ENCODE measurements at regions not wholly inside any gene's neighbourhood (a gene's known extent, or its start where the extent isn't known, plus 50 kb on each side); places are given as distances from the start of the nearest gene placed in this dataset.
A peak's percentile ranks its signal among the peaks of the same experiment; 100 is the strongest.

GRCh38 chr3:99175276-99175812 is 273.8 kb upstream of the DCBLD2 start:
- DNase-seq: no peak

DNA sequence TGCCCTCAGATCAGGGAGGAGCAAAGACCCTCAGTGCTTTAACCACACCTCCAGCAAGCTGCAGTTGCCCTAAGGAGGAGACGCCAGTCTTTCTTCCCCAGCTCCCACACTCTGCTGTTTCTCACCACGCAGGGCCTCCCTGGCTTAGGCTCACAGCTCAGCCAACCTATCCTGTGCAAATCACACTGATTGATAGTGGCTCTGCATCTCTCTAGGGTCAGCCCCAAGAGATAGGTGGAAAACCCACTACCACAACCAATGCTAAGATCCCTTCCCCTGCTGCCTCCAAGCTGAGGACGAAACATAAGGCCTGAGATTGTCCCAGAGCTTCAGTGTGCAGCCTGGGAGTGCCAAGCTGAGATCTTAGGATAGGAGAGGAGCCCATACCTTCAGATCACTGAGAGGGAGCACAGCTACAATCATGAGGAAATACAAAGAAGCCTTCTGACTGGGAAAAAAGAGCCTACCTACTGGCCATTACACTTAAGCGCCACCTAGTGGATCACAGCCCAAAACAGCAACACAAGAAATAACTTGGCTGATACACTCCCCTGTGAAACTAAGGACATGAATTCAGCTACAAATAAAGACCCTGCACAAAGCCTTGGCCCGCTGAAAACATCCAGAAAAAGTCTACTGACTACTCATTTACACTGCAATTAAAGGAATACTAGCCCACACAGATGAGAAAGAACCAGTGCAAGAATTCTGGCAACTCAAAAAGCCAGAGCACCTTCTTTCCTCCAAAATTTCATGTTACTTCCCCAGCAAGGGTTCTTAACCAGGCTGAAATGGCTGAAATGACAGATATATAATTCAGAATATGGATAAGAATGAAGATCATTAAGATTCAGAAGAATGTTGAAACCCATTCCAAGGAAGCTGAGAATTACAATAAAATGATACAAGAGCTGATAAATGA is 271.5 kb upstream of the DCBLD2 start:
- DNase-seq: peak; percentile 52

DNA sequence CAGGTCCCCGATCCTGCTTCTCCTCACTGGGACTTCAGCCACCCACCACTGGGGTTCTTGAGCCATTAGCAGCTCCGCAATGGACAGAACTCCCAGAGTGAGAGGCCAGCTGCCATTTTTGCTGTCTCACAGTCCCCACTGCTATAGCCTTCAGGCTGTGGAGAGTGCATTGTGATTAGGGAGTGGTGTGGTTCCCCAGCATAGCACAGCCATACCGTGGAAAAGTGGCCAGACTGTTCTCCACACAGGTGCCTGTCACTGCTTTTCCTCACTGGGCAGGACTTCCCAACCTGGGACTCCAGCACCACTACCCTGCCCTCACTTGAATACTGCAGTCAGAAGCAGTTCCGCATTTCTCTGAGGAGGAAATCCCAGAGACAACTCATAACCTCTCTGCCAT is 270.3 kb upstream of the DCBLD2 start:
- DNase-seq: no peak

DNA sequence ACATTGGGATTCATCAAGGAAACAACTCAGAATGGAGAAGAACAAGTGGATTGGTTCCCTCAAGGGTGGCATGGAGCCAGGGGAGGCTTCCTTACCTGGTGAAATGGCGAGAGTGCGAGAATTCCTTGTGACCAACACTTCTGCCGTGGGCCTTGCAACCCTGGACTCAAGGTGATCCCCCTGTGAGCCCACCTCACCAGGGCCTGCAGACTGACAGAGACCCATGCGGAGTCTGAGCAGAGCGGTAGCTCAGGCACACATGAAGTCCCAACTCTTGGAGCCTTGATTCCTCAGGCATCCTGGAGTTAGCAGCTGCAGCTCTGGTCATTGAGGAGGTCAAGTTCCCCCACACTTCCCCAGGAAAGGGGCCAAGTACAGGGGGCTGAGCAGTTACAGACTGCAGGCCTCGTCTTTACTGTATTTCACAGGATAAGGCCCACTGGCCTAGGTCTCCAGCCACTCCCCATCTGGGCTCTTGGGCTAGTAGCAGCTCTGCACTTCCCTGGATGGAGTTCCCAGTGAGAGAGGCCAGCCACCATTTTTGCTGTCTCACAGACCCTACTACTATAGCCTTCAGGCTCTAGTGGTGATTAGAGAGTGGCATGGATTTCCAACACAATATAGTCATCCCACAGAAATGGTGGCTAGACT is 269.5 kb upstream of the DCBLD2 start:
- DNase-seq: no peak

- DNase-seq: no peak
Observed at GRCh38 chr3:99167071-99167470, 265.6 kb upstream of the DCBLD2 start.

DNA sequence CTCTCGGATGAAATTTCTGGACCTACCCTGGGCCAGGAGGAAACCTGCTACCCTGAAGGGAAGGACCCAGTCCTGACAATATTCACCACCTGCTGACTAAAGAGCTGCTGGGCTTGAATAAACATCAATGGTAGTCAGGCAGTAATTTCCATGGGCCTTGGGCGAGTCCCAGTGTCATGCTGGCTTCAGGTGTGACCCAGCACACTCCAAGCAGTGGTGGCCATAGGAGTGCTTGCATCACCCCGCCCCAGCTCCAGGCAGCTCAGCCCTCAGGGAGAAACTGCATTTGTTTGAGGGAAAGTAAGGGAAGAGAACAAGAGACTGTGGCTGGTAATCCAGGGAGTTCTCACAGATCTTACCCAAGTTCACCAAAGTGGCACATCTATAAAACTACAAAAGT is 261.8 kb upstream of the DCBLD2 start:
- no peak for DNase-seq

DNA sequence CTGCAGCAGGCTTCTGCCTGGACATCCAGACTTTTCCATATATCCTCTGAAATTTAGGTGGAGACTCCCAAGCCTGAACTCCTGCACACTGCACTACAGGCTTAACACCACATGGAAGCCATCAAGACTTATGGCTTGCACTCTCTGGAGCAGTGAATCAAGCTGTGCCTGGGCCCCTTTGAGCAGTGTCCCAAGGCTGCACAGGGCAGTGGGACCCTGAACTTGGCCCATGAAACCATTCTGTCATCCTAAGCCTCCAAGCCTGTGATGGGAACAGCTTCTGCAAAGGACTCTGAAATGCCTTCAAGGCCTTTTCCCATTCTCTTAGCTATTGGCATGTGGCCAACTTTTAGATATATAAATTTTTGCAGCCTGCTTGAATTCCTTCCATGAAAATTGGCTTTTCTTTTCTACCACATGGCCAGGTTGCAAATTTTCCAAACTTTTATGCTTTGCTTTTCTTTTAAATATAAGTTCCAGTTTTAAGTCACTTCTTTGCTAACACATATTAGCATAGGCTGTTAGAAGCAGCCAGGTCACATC is 257.8 kb upstream of the DCBLD2 start:
- no peak for DNase-seq

- DNase-seq: no peak
Observed at GRCh38 chr3:99145031-99145430, 243.5 kb upstream of the DCBLD2 start.

DNA sequence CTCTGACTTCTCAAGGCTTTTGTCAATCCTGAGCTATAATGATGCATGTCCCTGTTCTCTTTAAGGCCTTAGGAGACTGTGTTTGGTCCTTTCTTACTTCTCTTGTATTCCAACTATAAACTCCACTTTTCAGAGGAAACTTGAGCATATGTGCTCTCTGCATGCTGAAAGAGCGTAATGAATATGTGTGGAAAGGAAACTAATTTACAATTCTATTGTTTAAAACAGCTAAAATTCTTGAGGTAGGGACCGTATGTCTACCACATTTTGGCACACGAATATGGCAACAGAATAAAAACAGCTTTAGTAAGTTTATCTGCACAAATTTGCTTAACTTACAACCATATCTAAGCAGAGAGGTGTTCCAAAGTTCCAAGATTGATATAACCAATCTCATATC is 242.0 kb upstream of the DCBLD2 start:
- DNase-seq: no peak

DNA sequence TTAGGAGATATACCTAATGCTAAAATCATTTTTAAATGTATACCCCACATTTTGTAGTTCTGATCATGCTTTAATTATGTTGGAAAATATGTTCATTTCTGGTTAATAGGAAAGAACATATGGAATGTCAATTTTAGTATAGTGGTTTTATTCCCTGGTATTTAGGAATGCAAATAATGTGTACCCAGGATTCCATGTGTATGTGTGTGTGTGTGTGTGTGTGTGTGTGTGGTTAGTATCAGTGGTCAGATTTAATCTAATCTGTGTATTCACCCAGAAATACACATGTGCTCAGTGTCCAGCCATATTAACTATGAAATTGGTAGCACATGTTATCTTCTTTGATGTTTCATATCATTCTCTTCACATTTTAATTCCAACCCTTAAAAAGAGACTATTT is 233.5 kb upstream of the DCBLD2 start:
- DNase-seq: no peak

- DNase-seq: no peak
Observed at GRCh38 chr3:99131876-99132275, 230.4 kb upstream of the DCBLD2 start.

DNA sequence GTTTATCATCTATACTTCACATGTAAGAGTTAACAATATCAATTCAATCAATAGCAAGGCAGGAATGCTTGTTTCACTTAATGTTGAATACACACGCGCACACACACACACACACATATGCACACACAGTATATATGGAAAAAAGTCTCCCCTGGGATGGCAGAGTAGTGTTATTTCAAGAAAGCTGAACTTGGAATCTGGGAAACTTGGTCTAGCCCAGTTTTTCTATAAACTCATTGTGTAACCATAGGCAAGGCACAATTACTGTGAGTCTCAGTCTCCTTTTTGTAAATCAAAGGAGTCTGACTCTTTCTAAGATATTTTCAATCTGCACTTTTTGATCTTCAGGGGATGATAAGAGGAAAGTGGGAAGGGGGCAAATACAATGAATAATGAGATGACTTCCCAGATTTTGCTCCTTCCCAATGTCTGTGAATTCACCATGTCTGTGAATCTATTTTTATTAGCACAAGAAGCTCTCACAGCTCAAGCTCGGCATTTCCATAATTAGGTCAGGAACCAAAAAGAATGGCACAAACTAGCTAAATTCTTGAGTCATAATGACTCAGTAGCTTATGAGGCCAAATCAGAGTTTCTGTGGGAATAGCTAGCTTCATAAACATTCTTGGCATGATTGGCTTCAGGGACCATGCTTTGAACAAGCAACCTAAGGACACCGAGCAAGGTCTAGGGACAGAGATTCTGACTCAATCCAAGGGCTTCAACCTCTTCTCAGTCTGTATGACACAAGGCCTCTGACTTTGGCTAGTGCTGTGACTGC is 227.4 kb upstream of the DCBLD2 start:
- no peak for DNase-seq

DNA sequence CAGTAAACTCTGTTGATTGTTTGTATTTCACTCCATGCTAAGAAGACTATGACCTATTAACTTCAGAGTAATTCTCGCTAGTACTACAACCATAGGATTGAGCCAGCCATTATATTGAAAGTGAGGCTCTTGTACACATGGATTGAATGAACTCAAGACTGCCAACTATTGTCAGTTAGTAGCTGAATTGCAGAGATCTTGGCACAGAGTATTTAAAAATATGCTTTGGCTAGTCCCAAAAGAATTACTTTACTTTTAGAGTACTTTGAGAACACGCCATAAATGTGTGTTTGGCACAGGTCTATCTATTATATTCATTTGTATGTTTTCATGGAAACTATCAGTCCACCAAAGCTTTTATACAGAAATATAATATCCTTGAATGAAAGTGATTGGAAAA is 226.7 kb upstream of the DCBLD2 start:
- no peak for DNase-seq

- DNase-seq: no peak
Observed at GRCh38 chr3:99126316-99126715, 224.8 kb upstream of the DCBLD2 start.

DNA sequence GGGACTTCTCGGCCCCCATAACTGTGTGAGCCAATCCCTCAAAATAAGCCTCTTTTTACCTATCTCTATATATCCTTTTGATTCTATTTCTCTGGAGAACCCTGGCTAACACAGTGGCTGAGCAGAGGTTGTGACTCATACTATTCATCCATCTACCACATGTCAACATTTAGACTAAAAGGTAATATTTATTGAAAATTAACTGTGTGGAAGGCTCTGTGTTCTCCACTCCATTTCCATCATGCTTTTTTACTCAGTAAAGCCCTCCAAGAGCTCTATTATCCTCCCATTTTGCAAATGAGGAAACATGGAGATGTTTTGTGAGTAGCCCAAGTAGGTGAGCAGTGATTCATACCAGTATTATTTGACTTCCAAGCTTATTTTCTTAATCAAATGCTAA is 217.9 kb upstream of the DCBLD2 start:
- DNase-seq: no peak

DNA sequence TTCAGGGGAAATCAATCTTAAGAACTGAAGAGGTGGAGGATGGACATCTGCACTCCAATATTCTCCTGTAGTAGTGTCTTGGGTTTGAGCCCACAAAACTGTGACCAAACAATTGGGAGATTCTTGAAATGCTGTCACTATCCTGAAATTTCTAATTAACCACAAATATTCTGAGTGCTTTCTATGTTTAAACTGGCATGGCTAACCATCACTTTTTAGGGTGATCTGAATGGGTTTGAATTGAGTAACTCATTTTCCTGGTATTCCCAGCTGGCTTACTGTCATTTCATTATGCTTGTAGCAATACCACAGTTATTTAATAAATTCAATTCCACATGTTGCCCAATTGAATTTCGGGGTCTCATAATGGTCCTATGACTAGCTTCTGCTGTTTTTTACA is 216.9 kb upstream of the DCBLD2 start:
- DNase-seq: no peak

DNA sequence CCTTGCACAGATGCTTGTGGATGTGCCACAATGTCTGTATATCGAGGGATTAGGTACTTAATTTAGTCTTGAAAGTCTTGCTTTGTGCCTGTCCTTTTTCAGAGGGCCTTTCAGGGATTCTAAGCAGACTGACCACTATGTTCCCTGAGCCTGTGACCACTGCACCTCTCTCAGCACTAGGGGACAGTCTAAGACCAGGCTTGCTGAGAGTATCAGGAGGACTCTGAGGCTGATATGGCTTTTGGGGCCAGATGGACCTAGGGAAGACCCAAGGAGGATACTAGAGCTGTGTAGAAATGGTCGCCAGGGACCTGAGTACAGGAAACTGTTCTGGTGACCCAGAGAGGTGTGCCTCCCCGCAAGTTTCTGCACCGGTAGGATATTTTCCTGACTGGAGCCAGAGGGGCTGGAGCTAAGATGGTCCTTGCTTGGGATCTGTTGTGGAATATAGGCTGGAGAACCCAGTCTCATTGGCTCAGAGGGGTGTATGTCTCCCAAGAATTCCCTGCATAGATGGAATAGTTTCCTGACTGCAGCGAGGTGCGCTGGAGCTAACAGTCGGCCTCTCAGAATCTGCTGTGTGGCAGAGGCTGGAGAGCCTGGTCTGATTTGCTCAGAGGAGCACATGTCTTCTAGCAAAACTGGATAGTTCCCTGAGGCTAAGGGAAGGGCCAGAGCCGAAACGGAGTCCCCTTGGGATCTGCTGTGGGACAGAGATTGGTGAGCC is 213.2 kb upstream of the DCBLD2 start:
- DNase-seq: no peak

DNA sequence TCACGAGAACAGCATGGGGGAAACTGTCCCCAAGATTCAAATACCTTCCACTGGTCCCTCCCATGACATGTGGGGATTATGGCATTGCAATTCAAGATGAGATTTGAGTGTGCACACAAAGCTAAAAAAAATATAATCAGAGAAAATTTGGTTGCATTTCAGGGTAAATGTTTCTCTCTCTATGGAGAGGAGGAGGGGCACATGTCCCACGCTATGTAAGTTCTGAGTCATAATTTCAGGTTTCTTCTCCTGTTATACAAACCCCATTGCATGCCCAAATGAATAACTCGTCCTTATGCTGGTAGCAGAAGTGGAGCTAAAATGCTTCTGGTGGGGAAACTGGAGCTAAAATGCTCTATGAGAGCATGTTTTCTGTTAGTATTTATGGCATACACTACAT is 209.7 kb upstream of the DCBLD2 start:
- DNase-seq: no peak

GRCh38 chr3:99110401-99110800 is 208.9 kb upstream of the DCBLD2 start:
- DNase-seq: no peak

- no peak for DNase-seq
Observed at GRCh38 chr3:99108508-99108907, 207.0 kb upstream of the DCBLD2 start.

GRCh38 chr3:99094606-99095005 is 193.1 kb upstream of the DCBLD2 start:
- DNase-seq: no peak

DNA sequence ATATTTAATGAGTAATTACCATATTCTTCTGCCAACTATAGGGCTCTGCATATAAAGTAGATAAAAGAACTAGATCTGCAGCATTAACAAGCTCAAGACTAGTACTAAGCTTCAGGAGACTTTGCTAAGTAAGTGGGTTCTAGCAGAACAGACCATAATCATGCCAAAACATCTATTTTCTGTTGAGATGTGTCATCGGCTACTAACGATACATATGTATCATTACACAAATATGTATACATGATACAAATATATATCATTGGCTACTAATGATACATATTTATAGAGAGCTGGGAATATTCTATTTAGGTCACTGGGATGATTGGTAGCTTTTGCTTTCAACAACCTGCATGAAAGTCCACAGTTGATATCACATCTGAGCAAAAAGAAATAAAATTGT is 185.8 kb upstream of the DCBLD2 start:
- DNase-seq: no peak
